Hepatocyte (in vitro differentiated cells): ENCODE measurements at regions not wholly inside any gene's neighbourhood (a gene's known extent, or its start where the extent isn't known, plus 50 kb on each side); places are given as distances from the start of the nearest gene placed in this dataset.

Source experiments
- CTCF ChIP-seq: fragments of 200-600 bp; sonication (generic); IDR thresholded peaks from 2 replicates; pipeline ENCODE4 v1.5.1; 2016; ENCODE audit warnings: antibody characterized with exemption, mild to moderate bottlenecking; ENCODE audit not compliant: poor library complexity
- EZH2 ChIP-seq: fragments of 200-600 bp; sonication (generic); IDR thresholded peaks from 2 replicates; pipeline ENCODE4 v1.6.1; 2016; ENCODE audit warnings: antibody characterized with exemption, mild to moderate bottlenecking, borderline replicate concordance

- TF ChIP-seq CTCF = no peak
- no peak for TF ChIP-seq EZH2
Measured at GRCh38 chr17:5804251-5804650, 219.9 kb upstream of the NLRP1 start.
